ENCODE measurements at regions not wholly inside any gene's neighbourhood (a gene's known extent, or its start where the extent isn't known, plus 50 kb on each side); places are given as distances from the start of the nearest gene placed in this dataset.
A peak's percentile ranks its signal among the peaks of the same experiment; 100 is the strongest.

GRCh38 chr6:138692058-138692977 is 81.3 kb upstream of the CCDC28A start:
- DNase-seq: peak in 48 of 56 donors; percentile 4 to 76 (median 42)

GRCh38 chr6:138692978-138693909 is 80.3 kb upstream of the CCDC28A start:
- peak in 20 of 56 donors; percentile 10 to 52 (median 23) for DNase-seq

GRCh38 chr6:138695193-138695592 is 78.4 kb upstream of the CCDC28A start:
- DNase-seq: no peak

GRCh38 chr6:138714493-138714892 is 59.1 kb upstream of the CCDC28A start:
- no peak for DNase-seq

GRCh38 chr6:138716013-138716412 is 57.6 kb upstream of the CCDC28A start:
- DNase-seq: no peak

GRCh38 chr6:138716971-138717665 is 56.5 kb upstream of the CCDC28A start:
- no peak for DNase-seq

GRCh38 chr6:138719011-138719635 is 54.4 kb upstream of the CCDC28A start:
- DNase-seq: no peak

- DNase-seq: no peak
These were observed 53.8 kb upstream of the CCDC28A start for GRCh38 chr6:138719744-138720143.

- peak in 1 of 56 donors; percentile 7 for DNase-seq
These were observed 50.9 kb upstream of the CCDC28A start for GRCh38 chr6:138722425-138723371.

Measured in nucleus accumbens (tissue), 56 donors.